Upper lobe of left lung (tissue), 4 donors: ENCODE measurements at regions not wholly inside any gene's neighbourhood (a gene's known extent, or its start where the extent isn't known, plus 50 kb on each side); places are given as distances from the start of the nearest gene placed in this dataset.

Experiments
- CTCF ChIP-seq, 6 experiments: fragments of 450-650 bp in 4 of 6; fragments of 200-600 bp in 2 of 6; sonication (generic) in 2 of 6; IDR thresholded peaks; one replicate each; pipeline ENCODE4 v1.5.1; 2016 to 2019; ENCODE audit warnings: antibody characterized with exemption in 6 of 6
- POLR2A ChIP-seq, 4 donors: fragments of 450-650 bp; IDR thresholded peaks; one replicate each; pipeline ENCODE4 v1.5.1; 2016 to 2017; ENCODE audit warnings: antibody characterized with exemption in 4 of 4, mild to moderate bottlenecking in 2 of 4
- POLR2AphosphoS5 ChIP-seq, 2 donors: sonication (generic); formaldehyde crosslinking; IDR thresholded peaks; one replicate each; pipeline ENCODE4 v1.5.1; 2017; ENCODE audit warnings: antibody characterized with exemption in 2 of 2

GRCh38 chr2:54385271-54385670 lies 70.9 kb upstream of the SPTBN1 start:
- TF ChIP-seq CTCF (IDR thresholded peaks at IDR 0.05) (no peak), POLR2A (IDR thresholded peaks at IDR 0.05) (no peak), POLR2AphosphoS5 (IDR thresholded peaks at IDR 0.05) (no peak)
